GM19372 (cell line): ENCODE measurements at regions not wholly inside any gene's neighbourhood (a gene's known extent, or its start where the extent isn't known, plus 50 kb on each side); places are given as distances from the start of the nearest gene placed in this dataset.

Experiments
- ATAC-seq: cut with Tn5 transposase; IDR thresholded peaks from one replicate; pipeline ENCODE4 v1.9.1; 2021; ENCODE audit warnings: mild to moderate bottlenecking, low read depth, moderate library complexity; ENCODE audit not compliant: unreplicated experiment

- no peak for ATAC-seq
These were observed 692.6 kb upstream of the TMEFF2 start for GRCh38 chr2:192887337-192887736.

- no peak for ATAC-seq
These were observed 691.9 kb upstream of the TMEFF2 start for GRCh38 chr2:192886636-192887035.

GRCh38 chr2:192885569-192886160 lies 690.9 kb upstream of the TMEFF2 start:
- no peak for ATAC-seq

- ATAC-seq: no peak
These were observed 682.4 kb upstream of the TMEFF2 start for GRCh38 chr2:192877159-192877558.

GRCh38 chr2:192876698-192877097 lies 682.0 kb upstream of the TMEFF2 start:
- ATAC-seq: no peak

GRCh38 chr2:192854706-192855105 lies 660.0 kb upstream of the TMEFF2 start:
- ATAC-seq: no peak

GRCh38 chr2:192854031-192854430 lies 659.3 kb upstream of the TMEFF2 start:
- no peak for ATAC-seq

GRCh38 chr2:192828947-192829346 lies 634.2 kb upstream of the TMEFF2 start:
- ATAC-seq: no peak

- ATAC-seq: no peak
These were observed 633.4 kb upstream of the TMEFF2 start for GRCh38 chr2:192828175-192828574.

GRCh38 chr2:192827735-192828134 lies 633.0 kb upstream of the TMEFF2 start:
- no peak for ATAC-seq

- no peak for ATAC-seq
These were observed 619.6 kb upstream of the TMEFF2 start for GRCh38 chr2:192814376-192814775.

GRCh38 chr2:192813341-192813740 lies 618.6 kb upstream of the TMEFF2 start:
- ATAC-seq: no peak

- no peak for ATAC-seq
These were observed 614.4 kb upstream of the TMEFF2 start for GRCh38 chr2:192809173-192809572.

- no peak for ATAC-seq
These were observed 588.9 kb upstream of the TMEFF2 start for GRCh38 chr2:192783643-192784042.

GRCh38 chr2:192775459-192776262 lies 580.9 kb upstream of the TMEFF2 start:
- ATAC-seq: no peak

- no peak for ATAC-seq
These were observed 580.3 kb upstream of the TMEFF2 start for GRCh38 chr2:192775011-192775410.

- no peak for ATAC-seq
These were observed 578.3 kb upstream of the TMEFF2 start for GRCh38 chr2:192773044-192773443.

- no peak for ATAC-seq
These were observed 555.0 kb upstream of the TMEFF2 start for GRCh38 chr2:192749611-192750200.

GRCh38 chr2:192741889-192742288 lies 547.2 kb upstream of the TMEFF2 start:
- ATAC-seq: no peak

- ATAC-seq: no peak
These were observed 540.7 kb upstream of the TMEFF2 start for GRCh38 chr2:192735447-192735846.

- no peak for ATAC-seq
These were observed 534.6 kb upstream of the TMEFF2 start for GRCh38 chr2:192729369-192729768.

- ATAC-seq: no peak
These were observed 531.3 kb upstream of the TMEFF2 start for GRCh38 chr2:192725991-192726390.
